SK-N-SH (cell line): ENCODE measurements at regions not wholly inside any gene's neighbourhood (a gene's known extent, or its start where the extent isn't known, plus 50 kb on each side); places are given as distances from the start of the nearest gene placed in this dataset.

Experiments used
- EZH2phosphoT487 ChIP-seq: fragments of 200-600 bp; sonication (generic); IDR thresholded peaks from 2 replicates; pipeline ENCODE4 v1.6.1; 2017; ENCODE audit warnings: low read depth, mixed run types, mild to moderate bottlenecking, antibody characterized with exemption, moderate library complexity, borderline replicate concordance
- FOXM1 ChIP-seq: IDR thresholded peaks from 2 replicates; pipeline ENCODE4 v1.4.0; 2012; ENCODE audit warnings: low read depth, mild to moderate bottlenecking
- TAF1 ChIP-seq: IDR thresholded peaks from 2 replicates; pipeline ENCODE4 v1.6.1; 2012; ENCODE audit warnings: low read depth, mild to moderate bottlenecking, low read length, moderate library complexity, borderline replicate concordance
- TF ChIP-seq, protein P1 (sequence below): fragments of 200-600 bp; sonication (generic); IDR thresholded peaks from 2 replicates; pipeline ENCODE4 v1.6.1; 2017; ENCODE audit warnings: antibody characterized with exemption, mild to moderate bottlenecking, moderate library complexity

DNA sequence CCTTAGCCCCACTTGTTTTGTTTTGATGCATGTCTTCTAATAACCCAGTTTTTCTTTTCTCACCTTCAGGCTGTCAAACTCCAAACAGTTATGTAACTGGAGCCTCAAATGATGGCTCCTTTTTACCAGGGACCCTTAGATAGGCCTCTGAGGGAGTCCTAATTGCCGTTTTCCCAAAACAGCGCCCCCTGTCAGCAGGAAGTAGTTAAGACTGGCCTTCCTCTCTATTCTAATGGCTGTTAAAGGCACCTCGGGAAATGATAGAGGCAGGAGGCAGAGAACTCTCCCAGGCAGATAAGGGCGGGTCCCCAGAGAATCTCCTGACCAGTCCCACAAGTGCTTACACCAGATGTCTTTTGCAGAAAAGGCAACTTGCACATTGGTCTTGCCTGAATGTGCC lies 123.2 kb downstream of the KCNS3 start:
- TF ChIP-seq, protein P1, sequence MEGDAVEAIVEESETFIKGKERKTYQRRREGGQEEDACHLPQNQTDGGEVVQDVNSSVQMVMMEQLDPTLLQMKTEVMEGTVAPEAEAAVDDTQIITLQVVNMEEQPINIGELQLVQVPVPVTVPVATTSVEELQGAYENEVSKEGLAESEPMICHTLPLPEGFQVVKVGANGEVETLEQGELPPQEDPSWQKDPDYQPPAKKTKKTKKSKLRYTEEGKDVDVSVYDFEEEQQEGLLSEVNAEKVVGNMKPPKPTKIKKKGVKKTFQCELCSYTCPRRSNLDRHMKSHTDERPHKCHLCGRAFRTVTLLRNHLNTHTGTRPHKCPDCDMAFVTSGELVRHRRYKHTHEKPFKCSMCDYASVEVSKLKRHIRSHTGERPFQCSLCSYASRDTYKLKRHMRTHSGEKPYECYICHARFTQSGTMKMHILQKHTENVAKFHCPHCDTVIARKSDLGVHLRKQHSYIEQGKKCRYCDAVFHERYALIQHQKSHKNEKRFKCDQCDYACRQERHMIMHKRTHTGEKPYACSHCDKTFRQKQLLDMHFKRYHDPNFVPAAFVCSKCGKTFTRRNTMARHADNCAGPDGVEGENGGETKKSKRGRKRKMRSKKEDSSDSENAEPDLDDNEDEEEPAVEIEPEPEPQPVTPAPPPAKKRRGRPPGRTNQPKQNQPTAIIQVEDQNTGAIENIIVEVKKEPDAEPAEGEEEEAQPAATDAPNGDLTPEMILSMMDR = peak; percentile 16; the same call in 1 of the 2 replicates
- no peak for TF ChIP-seq TAF1
- no peak for TF ChIP-seq FOXM1
- TF ChIP-seq EZH2phosphoT487 = no peak
